ENCODE measurements at regions not wholly inside any gene's neighbourhood (a gene's known extent, or its start where the extent isn't known, plus 50 kb on each side); places are given as distances from the start of the nearest gene placed in this dataset.
"Not testable (repeated sequence)": the region's sequence is repeated elsewhere in the genome, so short reads cannot be mapped to it uniquely, and the experiment has no call there.

GRCh38 chr1:112826217-112826944 is 111.2 kb upstream of the PPM1J start:
- no peak for DNase-seq (ENCODE audit: low spot score)
- no peak for TF ChIP-seq CTCF (IDR thresholded peaks at IDR 0.05; ENCODE audit: extremely low read depth, insufficient read depth, missing control alignments)
- in situ Hi-C loops (cut with MboI; ENCODE audit: low pct_unique_long_range_greater_than_20kb, low sequenced_read_pairs, unreplicated experiment), result no loop called here

- in situ Hi-C loops (cut with MboI; ENCODE audit: low pct_unique_long_range_greater_than_20kb, low sequenced_read_pairs, unreplicated experiment); DNase-seq (ENCODE audit: low spot score): not testable (repeated sequence)
Measured at GRCh38 chr1:112825563-112826216, 110.6 kb upstream of the PPM1J start.

- DNase-seq (ENCODE audit: low spot score); in situ Hi-C loops (cut with MboI; ENCODE audit: low pct_unique_long_range_greater_than_20kb, low sequenced_read_pairs, unreplicated experiment): not testable (repeated sequence)
Measured at GRCh38 chr1:112825075-112825474, 109.9 kb upstream of the PPM1J start.

- in situ Hi-C loops (cut with MboI; ENCODE audit: low pct_unique_long_range_greater_than_20kb, low sequenced_read_pairs, unreplicated experiment); DNase-seq (ENCODE audit: low spot score): not testable (repeated sequence)
Measured at GRCh38 chr1:112821307-112822063, 106.4 kb upstream of the PPM1J start.

- DNase-seq (ENCODE audit: low spot score), result peak; percentile 8
- TF ChIP-seq CTCF (IDR thresholded peaks at IDR 0.05; ENCODE audit: extremely low read depth, insufficient read depth, missing control alignments), result no peak
- in situ Hi-C loops (cut with MboI; ENCODE audit: low pct_unique_long_range_greater_than_20kb, low sequenced_read_pairs, unreplicated experiment), result no loop called here
Measured at GRCh38 chr1:112818990-112819689, 104.0 kb upstream of the PPM1J start.

GRCh38 chr1:112817555-112818373 is 102.6 kb upstream of the PPM1J start:
- no peak for DNase-seq (ENCODE audit: low spot score)
- no peak for TF ChIP-seq CTCF (IDR thresholded peaks at IDR 0.05; ENCODE audit: extremely low read depth, insufficient read depth, missing control alignments)
- in situ Hi-C loops (cut with MboI; ENCODE audit: low pct_unique_long_range_greater_than_20kb, low sequenced_read_pairs, unreplicated experiment), result no loop called here

- in situ Hi-C loops (cut with MboI; ENCODE audit: low pct_unique_long_range_greater_than_20kb, low sequenced_read_pairs, unreplicated experiment), result no loop called here
- no peak for DNase-seq (ENCODE audit: low spot score)
- TF ChIP-seq CTCF (IDR thresholded peaks at IDR 0.05; ENCODE audit: extremely low read depth, insufficient read depth, missing control alignments), result no peak
Measured at GRCh38 chr1:112815376-112815775, 100.2 kb upstream of the PPM1J start.

- DNase-seq (ENCODE audit: low spot score); in situ Hi-C loops (cut with MboI; ENCODE audit: low pct_unique_long_range_greater_than_20kb, low sequenced_read_pairs, unreplicated experiment): not testable (repeated sequence)
Measured at GRCh38 chr1:112814645-112815044, 99.5 kb upstream of the PPM1J start.

All from GM13977 (cell line).